ENCODE measurements at regions not wholly inside any gene's neighbourhood (a gene's known extent, or its start where the extent isn't known, plus 50 kb on each side); places are given as distances from the start of the nearest gene placed in this dataset.

- TF ChIP-seq, protein P1, sequence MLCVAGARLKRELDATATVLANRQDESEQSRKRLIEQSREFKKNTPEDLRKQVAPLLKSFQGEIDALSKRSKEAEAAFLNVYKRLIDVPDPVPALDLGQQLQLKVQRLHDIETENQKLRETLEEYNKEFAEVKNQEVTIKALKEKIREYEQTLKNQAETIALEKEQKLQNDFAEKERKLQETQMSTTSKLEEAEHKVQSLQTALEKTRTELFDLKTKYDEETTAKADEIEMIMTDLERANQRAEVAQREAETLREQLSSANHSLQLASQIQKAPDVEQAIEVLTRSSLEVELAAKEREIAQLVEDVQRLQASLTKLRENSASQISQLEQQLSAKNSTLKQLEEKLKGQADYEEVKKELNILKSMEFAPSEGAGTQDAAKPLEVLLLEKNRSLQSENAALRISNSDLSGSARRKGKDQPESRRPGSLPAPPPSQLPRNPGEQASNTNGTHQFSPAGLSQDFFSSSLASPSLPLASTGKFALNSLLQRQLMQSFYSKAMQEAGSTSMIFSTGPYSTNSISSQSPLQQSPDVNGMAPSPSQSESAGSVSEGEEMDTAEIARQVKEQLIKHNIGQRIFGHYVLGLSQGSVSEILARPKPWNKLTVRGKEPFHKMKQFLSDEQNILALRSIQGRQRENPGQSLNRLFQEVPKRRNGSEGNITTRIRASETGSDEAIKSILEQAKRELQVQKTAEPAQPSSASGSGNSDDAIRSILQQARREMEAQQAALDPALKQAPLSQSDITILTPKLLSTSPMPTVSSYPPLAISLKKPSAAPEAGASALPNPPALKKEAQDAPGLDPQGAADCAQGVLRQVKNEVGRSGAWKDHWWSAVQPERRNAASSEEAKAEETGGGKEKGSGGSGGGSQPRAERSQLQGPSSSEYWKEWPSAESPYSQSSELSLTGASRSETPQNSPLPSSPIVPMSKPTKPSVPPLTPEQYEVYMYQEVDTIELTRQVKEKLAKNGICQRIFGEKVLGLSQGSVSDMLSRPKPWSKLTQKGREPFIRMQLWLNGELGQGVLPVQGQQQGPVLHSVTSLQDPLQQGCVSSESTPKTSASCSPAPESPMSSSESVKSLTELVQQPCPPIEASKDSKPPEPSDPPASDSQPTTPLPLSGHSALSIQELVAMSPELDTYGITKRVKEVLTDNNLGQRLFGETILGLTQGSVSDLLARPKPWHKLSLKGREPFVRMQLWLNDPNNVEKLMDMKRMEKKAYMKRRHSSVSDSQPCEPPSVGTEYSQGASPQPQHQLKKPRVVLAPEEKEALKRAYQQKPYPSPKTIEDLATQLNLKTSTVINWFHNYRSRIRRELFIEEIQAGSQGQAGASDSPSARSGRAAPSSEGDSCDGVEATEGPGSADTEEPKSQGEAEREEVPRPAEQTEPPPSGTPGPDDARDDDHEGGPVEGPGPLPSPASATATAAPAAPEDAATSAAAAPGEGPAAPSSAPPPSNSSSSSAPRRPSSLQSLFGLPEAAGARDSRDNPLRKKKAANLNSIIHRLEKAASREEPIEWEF (IDR thresholded peaks at IDR 0.05; ENCODE audit: insufficient replicate concordance, low read depth, low read length), result no peak
- TF ChIP-seq TCF3 (IDR thresholded peaks at IDR 0.05; ENCODE audit: borderline replicate concordance, insufficient read depth, low read depth, low read length) (no peak), CHD2 (IDR thresholded peaks at IDR 0.05; ENCODE audit: borderline replicate concordance, low read depth, low read length) (no peak), BHLHE40 (IDR thresholded peaks at IDR 0.05; ENCODE audit: borderline replicate concordance in 1 of 2, low read depth in 2 of 2, low read length in 1 of 2) (no peak), WRNIP1 (IDR thresholded peaks at IDR 0.05; ENCODE audit: borderline replicate concordance, low read depth, low read length) (no peak), FOXK2 (IDR thresholded peaks at IDR 0.05) (no peak), FOXM1 (IDR thresholded peaks at IDR 0.05; ENCODE audit: low read depth, low read length) (no peak)
Measured at GRCh38 chr3:161823910-161824309, 327.3 kb downstream of the OTOL1 start (continued).

DNA sequence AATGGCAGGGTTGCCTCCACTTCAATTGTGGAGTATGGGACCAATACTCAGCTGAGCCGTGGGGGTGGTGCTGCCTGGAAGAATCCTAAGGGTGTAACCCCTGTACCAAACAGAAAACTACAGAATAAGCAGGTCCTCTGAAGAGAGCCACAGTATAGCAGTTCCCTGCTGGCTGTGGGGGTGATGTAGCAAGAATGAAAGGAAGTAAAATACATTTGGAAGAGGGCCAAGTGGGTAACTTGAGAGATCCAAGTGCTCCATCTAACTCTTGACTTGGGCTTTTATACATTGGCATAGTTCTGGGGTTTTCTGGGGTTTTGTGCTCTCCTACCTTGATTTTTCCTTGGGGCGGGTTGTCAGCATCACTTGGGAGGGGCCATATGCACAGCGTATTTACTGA is 341.4 kb downstream of the OTOL1 start:
- ChIA-PET POLR2A (no interaction called here), CTCF (interaction anchor here (0.9 to 1.6 kb wide), 2 partner anchors 14 to 16 kb away, joined by 3 to 5 read pairs; no protein-coding TSS in a partner anchor)
- 0% methylated on average over 3 of the region's 3 CpGs for WGBS (ENCODE audit: insufficient coverage, insufficient replicate concordance, low lambda C conversion rate, missing lambda C conversion rate)
- no peak for TF ChIP-seq MXI1 (IDR thresholded peaks at IDR 0.05; ENCODE audit: low read depth, low read length)
- no peak for TF ChIP-seq ZBED1 (IDR thresholded peaks at IDR 0.05; ENCODE audit: borderline replicate concordance)
- TF ChIP-seq NFYB (IDR thresholded peaks at IDR 0.05; ENCODE audit: insufficient read depth, low read depth, low read length), result no peak
- TF ChIP-seq HDGF (IDR thresholded peaks at IDR 0.05), result no peak
- TF ChIP-seq YY1 (IDR thresholded peaks at IDR 0.05; ENCODE audit: low read depth, low read length), result no peak
- TF ChIP-seq POLR2AphosphoS2 (IDR thresholded peaks at IDR 0.05; ENCODE audit: low read depth, low read length), result no peak
- TF ChIP-seq MTA2 (IDR thresholded peaks at IDR 0.05; ENCODE audit: low read depth), result no peak
- no peak for TF ChIP-seq EP300 (IDR thresholded peaks at IDR 0.05; ENCODE audit: borderline replicate concordance in 1 of 2, control insufficient read depth in 1 of 2, low read depth in 2 of 2, low read length in 2 of 2)
- no peak for TF ChIP-seq IRF4 (IDR thresholded peaks at IDR 0.05; ENCODE audit: low read depth, low read length)
- no peak for TF ChIP-seq NFYA (IDR thresholded peaks at IDR 0.05; ENCODE audit: borderline replicate concordance, low read depth, low read length)
- TF ChIP-seq, protein P2, sequence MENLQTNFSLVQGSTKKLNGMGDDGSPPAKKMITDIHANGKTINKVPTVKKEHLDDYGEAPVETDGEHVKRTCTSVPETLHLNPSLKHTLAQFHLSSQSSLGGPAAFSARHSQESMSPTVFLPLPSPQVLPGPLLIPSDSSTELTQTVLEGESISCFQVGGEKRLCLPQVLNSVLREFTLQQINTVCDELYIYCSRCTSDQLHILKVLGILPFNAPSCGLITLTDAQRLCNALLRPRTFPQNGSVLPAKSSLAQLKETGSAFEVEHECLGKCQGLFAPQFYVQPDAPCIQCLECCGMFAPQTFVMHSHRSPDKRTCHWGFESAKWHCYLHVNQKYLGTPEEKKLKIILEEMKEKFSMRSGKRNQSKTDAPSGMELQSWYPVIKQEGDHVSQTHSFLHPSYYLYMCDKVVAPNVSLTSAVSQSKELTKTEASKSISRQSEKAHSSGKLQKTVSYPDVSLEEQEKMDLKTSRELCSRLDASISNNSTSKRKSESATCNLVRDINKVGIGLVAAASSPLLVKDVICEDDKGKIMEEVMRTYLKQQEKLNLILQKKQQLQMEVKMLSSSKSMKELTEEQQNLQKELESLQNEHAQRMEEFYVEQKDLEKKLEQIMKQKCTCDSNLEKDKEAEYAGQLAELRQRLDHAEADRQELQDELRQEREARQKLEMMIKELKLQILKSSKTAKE (IDR thresholded peaks at IDR 0.05; ENCODE audit: low read depth, poor library complexity, severe bottlenecking), result no peak

More for the DNA sequence above, 341.4 kb downstream of the OTOL1 start:
- DNase-seq (ENCODE audit: low read depth, low spot score), result no peak
- Histone ChIP-seq H3K9ac (ENCODE audit: control insufficient read depth, insufficient read depth, low read length) (no peak overlapping the region), H2AFZ (ENCODE audit: control insufficient read depth, low read depth, low read length) (no peak overlapping the region), H3K4me3 (no peak overlapping the region), H3K79me2 (ENCODE audit: control insufficient read depth, insufficient read depth, low read length) (no peaks in the 10 kb centered on the region), H3K27ac (ENCODE audit: control insufficient read depth, insufficient read depth) (no peak overlapping the region), H3K27me3 (replicated peaks in 1 of 2; ENCODE audit: control insufficient read depth in 2 of 2, insufficient read depth in 2 of 2, low read length in 1 of 2) (no peaks in the 10 kb centered on the region), H3K9me3 (replicated peaks; ENCODE audit: control insufficient read depth, insufficient read depth, low read length) (no peaks in the 10 kb centered on the region), H4K20me1 (ENCODE audit: control insufficient read depth, insufficient read depth) (no peaks in the 10 kb centered on the region), H3K4me2 (ENCODE audit: control insufficient read depth, insufficient read depth) (no peak overlapping the region), H3K4me1 (ENCODE audit: control insufficient read depth, insufficient read depth, low read length) (no peaks in the 10 kb centered on the region), H3K36me3 (ENCODE audit: control insufficient read depth in 2 of 2, insufficient read depth in 2 of 2, low read length in 1 of 2) (no peaks in the 10 kb centered on the region)
- in situ Hi-C loops (cut with MboI), result no loop called here
- ChIA-PET RAD21 (ENCODE audit: unreplicated experiment) (no interaction called here), SMC1A (ENCODE audit: uncharacterized antibody, unreplicated experiment) (interaction anchor here (1.0 kb wide), 1 partner anchor 18 kb away, joined by 4 read pairs; no protein-coding TSS in a partner anchor)
- no peak for FAIRE-seq
- ATAC-seq, result no peak
- intact Hi-C loops (cut with micrococcal nuclease; ENCODE audit: unreplicated experiment), result no loop called here
- no TSS peak for BruUV-seq (replicated peaks)
